Hippocampal formation (tissue), 2 donors: ENCODE measurements at regions not wholly inside any gene's neighbourhood (a gene's known extent, or its start where the extent isn't known, plus 50 kb on each side); places are given as distances from the start of the nearest gene placed in this dataset.

Source experiments
- DNase-seq, 2 donors: peaks; one replicate each; lab custom pipeline; 2025; lab: John Stamatoyannopoulos, UW

- DNase-seq: no peak
Observed at GRCh38 chr15:47945872-47946650, 174.7 kb upstream of the SLC24A5 start.

GRCh38 chr15:47949815-47950214 is 171.0 kb upstream of the SLC24A5 start:
- no peak for DNase-seq

GRCh38 chr15:47950447-47950846 is 170.3 kb upstream of the SLC24A5 start:
- no peak for DNase-seq

GRCh38 chr15:47951781-47952180 is 169.0 kb upstream of the SLC24A5 start:
- DNase-seq: no peak

- DNase-seq: no peak
Observed at GRCh38 chr15:47954196-47954595, 166.6 kb upstream of the SLC24A5 start.

GRCh38 chr15:47955021-47955420 is 165.8 kb upstream of the SLC24A5 start:
- no peak for DNase-seq

GRCh38 chr15:47959617-47960413 is 161.0 kb upstream of the SLC24A5 start:
- no peak for DNase-seq

GRCh38 chr15:47961401-47962090 is 159.2 kb upstream of the SLC24A5 start:
- DNase-seq: no peak

- no peak for DNase-seq
Observed at GRCh38 chr15:47963265-47963664, 157.5 kb upstream of the SLC24A5 start.

GRCh38 chr15:47964229-47964628 is 156.6 kb upstream of the SLC24A5 start:
- no peak for DNase-seq

GRCh38 chr15:47965297-47965696 is 155.5 kb upstream of the SLC24A5 start:
- no peak for DNase-seq

- no peak for DNase-seq
Observed at GRCh38 chr15:47968593-47968992, 152.2 kb upstream of the SLC24A5 start.

GRCh38 chr15:47971637-47972036 is 149.2 kb upstream of the SLC24A5 start:
- DNase-seq: no peak

GRCh38 chr15:47972738-47973137 is 148.1 kb upstream of the SLC24A5 start:
- no peak for DNase-seq

- DNase-seq: no peak
Observed at GRCh38 chr15:47974724-47975123, 146.1 kb upstream of the SLC24A5 start.

GRCh38 chr15:47975427-47975826 is 145.4 kb upstream of the SLC24A5 start:
- DNase-seq: no peak

- no peak for DNase-seq
Observed at GRCh38 chr15:47983533-47983932, 137.3 kb upstream of the SLC24A5 start.

- no peak for DNase-seq
Observed at GRCh38 chr15:47985568-47985967, 135.2 kb upstream of the SLC24A5 start.

- DNase-seq: no peak
Observed at GRCh38 chr15:47987461-47987860, 133.3 kb upstream of the SLC24A5 start.

- DNase-seq: peak; percentile 37 to 87
Observed at GRCh38 chr15:47987908-47988532, 132.8 kb upstream of the SLC24A5 start.

- no peak for DNase-seq
Observed at GRCh38 chr15:47988564-47988963, 132.2 kb upstream of the SLC24A5 start.

- no peak for DNase-seq
Observed at GRCh38 chr15:47990821-47991220, 130.0 kb upstream of the SLC24A5 start.
